SK-N-MC (cell line): ENCODE measurements at regions not wholly inside any gene's neighbourhood (a gene's known extent, or its start where the extent isn't known, plus 50 kb on each side); places are given as distances from the start of the nearest gene placed in this dataset.

Source experiments
- EZH2 ChIP-seq: fragments of 200-600 bp; sonication (generic); IDR thresholded peaks from one replicate; pipeline ENCODE4 v1.6.1; 2017; ENCODE audit warnings: antibody characterized with exemption
- FOXP2 ChIP-seq: optimal IDR thresholded peaks from 2 replicates; pipeline ENCODE3; 2011; ENCODE audit warnings: mild to moderate bottlenecking, moderate library complexity; ENCODE audit not compliant: insufficient read depth; ENCODE audit errors: extremely low read length, control extremely low read depth
- POLR2AphosphoS5 ChIP-seq: IDR thresholded peaks from 2 replicates; pipeline ENCODE4 v1.6.1; 2012; ENCODE audit warnings: mild to moderate bottlenecking, low read depth, low read length, borderline replicate concordance

GRCh38 chr5:51944500-51945125 is 561.4 kb downstream of the ISL1 start:
- TF ChIP-seq FOXP2 (no peak), EZH2 (no peak), POLR2AphosphoS5 (no peak)
